CD4-positive, alpha-beta T cell (primary cell): ENCODE measurements at regions not wholly inside any gene's neighbourhood (a gene's known extent, or its start where the extent isn't known, plus 50 kb on each side); places are given as distances from the start of the nearest gene placed in this dataset.

Source experiments
- ATAC-seq: fragments of 200-7000 bp; cut with Tn5 transposase; one replicate; pipeline ENCODE4 v1.10.0; 2022; ENCODE audit warnings: mild to moderate bottlenecking; ENCODE audit not compliant: poor library complexity
- CTCF ChIA-PET: fragments of 350-600 bp; sonication (Branson Sonifier 250); formaldehyde crosslinking; loops from one replicate; lab custom pipeline; 2021; ENCODE audit warnings: antibody characterized with exemption, inconsistent platforms; lab: Charles Lee
- POLR2A ChIA-PET: fragments of 350-600 bp; sonication (Branson Sonifier 250); formaldehyde crosslinking; loops from one replicate; lab custom pipeline; 2021; ENCODE audit warnings: antibody characterized with exemption, inconsistent platforms; lab: Charles Lee
- DNase-seq, 14 experiments: peaks; one replicate each; pipeline ENCODE4 v3.0.0-alpha.2; 2013 to 2020; ENCODE audit warnings: mixed read lengths in 2 of 14
- H3K27ac ChIP-seq, 2 donors: one replicate each; pipeline versions ENCODE4 v1.5.1 to v1.7.0; 2013; ENCODE audit warnings: low read length in 2 of 2, low read depth in 1 of 2, mild to moderate bottlenecking in 1 of 2
- H3K27me3 ChIP-seq, 2 experiments: 1 replicate in 1 of 2; 2 replicates in 1 of 2; pipeline versions ENCODE4 v1.6.1 to v1.7.0; 2013; ENCODE audit warnings: low read length in 2 of 2, control low read depth in 1 of 2, mild to moderate bottlenecking in 1 of 2, moderate library complexity in 1 of 2; ENCODE audit not compliant: insufficient read depth in 2 of 2, control insufficient read depth in 1 of 2
- H3K36me3 ChIP-seq: one replicate; pipeline ENCODE4 v1.6.1; 2013; ENCODE audit warnings: low read length, control low read depth; ENCODE audit not compliant: insufficient read depth
- H3K4me1 ChIP-seq: one replicate; pipeline ENCODE4 v1.6.1; 2013; ENCODE audit warnings: low read length, control low read depth; ENCODE audit not compliant: insufficient read depth
- H3K4me3 ChIP-seq: one replicate; pipeline ENCODE4 v1.5.1; 2013; ENCODE audit warnings: mild to moderate bottlenecking, low read length, moderate library complexity
- H3K9me3 ChIP-seq, 2 experiments: 1 replicate in 1 of 2; 2 replicates in 1 of 2; pipeline versions ENCODE4 v1.6.1 to v1.7.0; 2013; ENCODE audit warnings: low read length in 2 of 2, mild to moderate bottlenecking in 2 of 2, control low read depth in 1 of 2, moderate library complexity in 1 of 2; ENCODE audit not compliant: control insufficient read depth in 1 of 2, insufficient read depth in 1 of 2
- H3K27ac Mint-ChIP-seq: one replicate; pipeline ENCODE4 v1.8.0; 2020; ENCODE audit warnings: mixed read lengths
- H3K27me3 Mint-ChIP-seq: one replicate; pipeline ENCODE4 v1.8.0; 2021; ENCODE audit warnings: mixed read lengths
- H3K36me3 Mint-ChIP-seq: one replicate; pipeline ENCODE4 v1.8.0; 2021; ENCODE audit warnings: low read depth, mixed read lengths
- H3K4me1 Mint-ChIP-seq: one replicate; pipeline ENCODE4 v1.8.0; 2021; ENCODE audit warnings: low read depth, mixed read lengths
- H3K4me3 Mint-ChIP-seq: one replicate; pipeline ENCODE4 v1.8.0; 2020; ENCODE audit warnings: mild to moderate bottlenecking, mixed read lengths
- H3K9me3 Mint-ChIP-seq: one replicate; pipeline ENCODE4 v1.8.0; 2020; ENCODE audit warnings: mixed read lengths
- CTCF ChIP-seq: fragments of 200-600 bp; IDR thresholded peaks from one replicate; pipeline ENCODE4 v1.8.0; 2022; ENCODE audit warnings: antibody characterized with exemption, mild to moderate bottlenecking
- intact Hi-C, 2 experiments: fragments of 100-400 bp; cut with DNase I in 1 of 2; cut with micrococcal nuclease in 1 of 2; formaldehyde crosslinking; loops; one replicate each; pipeline versions ENCODE4 v1.15.1 to v1.9.0; 2023 to 2025; cut with DNase I, micrococcal nuclease

- Histone ChIP-seq H3K27me3 (no peaks in the 10 kb centered on the region), H3K9me3 (no peaks in the 10 kb centered on the region), H3K36me3 (no peaks in the 10 kb centered on the region), H3K4me1 (no peaks in the 10 kb centered on the region), H3K4me3 (no peak overlapping the region), H3K27ac (no peak overlapping the region)
- Mint-ChIP-seq H3K4me3 (no peak overlapping the region), H3K27me3 (no peaks in the 10 kb centered on the region), H3K9me3 (no peaks in the 10 kb centered on the region), H3K36me3 (no peaks in the 10 kb centered on the region), H3K4me1 (no peaks in the 10 kb centered on the region), H3K27ac (no peak overlapping the region)
- no peak for DNase-seq
- no peak for ATAC-seq
- no peak for TF ChIP-seq CTCF
- intact Hi-C loops: no loop called here
- CTCF ChIA-PET: interaction anchor here (0.6 kb wide), 1 partner anchor 159 kb away, joined by 3 read pairs; no protein-coding TSS in a partner anchor
- POLR2A ChIA-PET: no interaction called here
These were observed 394.2 kb downstream of the ZEB2 start for GRCh38 chr2:144125751-144126150.

GRCh38 chr2:144124882-144125281 lies 395.0 kb downstream of the ZEB2 start:
- POLR2A ChIA-PET: no interaction called here

GRCh38 chr2:144120487-144120886 lies 399.4 kb downstream of the ZEB2 start:
- Mint-ChIP-seq H3K27ac (no peak overlapping the region), H3K27me3 (no peaks in the 10 kb centered on the region), H3K4me1 (no peaks in the 10 kb centered on the region), H3K36me3 (no peaks in the 10 kb centered on the region), H3K4me3 (no peak overlapping the region), H3K9me3 (no peaks in the 10 kb centered on the region)
- H3K4me3 ChIP-seq: no peak overlapping the region
- H3K36me3 ChIP-seq: no peaks in the 10 kb centered on the region
- ChIA-PET CTCF (no interaction called here), POLR2A (no interaction called here)
- intact Hi-C loops: no loop called here
- no peaks in the 10 kb centered on the region for H3K4me1 ChIP-seq
- no peak for DNase-seq
- H3K27me3 ChIP-seq: no peaks in the 10 kb centered on the region
- no peaks in the 10 kb centered on the region for H3K9me3 ChIP-seq
- H3K27ac ChIP-seq: no peak overlapping the region
- no peak for ATAC-seq
- TF ChIP-seq CTCF: no peak

More at GRCh38 chr2:144124882-144125281, 395.0 kb downstream of the ZEB2 start:
- TF ChIP-seq CTCF: no peak
- ATAC-seq (no peak), DNase-seq (no peak)
- Mint-ChIP-seq H3K27ac (no peak overlapping the region), H3K9me3 (no peaks in the 10 kb centered on the region), H3K36me3 (no peaks in the 10 kb centered on the region), H3K27me3 (no peaks in the 10 kb centered on the region), H3K4me3 (no peak overlapping the region), H3K4me1 (no peaks in the 10 kb centered on the region)
- Histone ChIP-seq H3K36me3 (no peaks in the 10 kb centered on the region), H3K9me3 (no peaks in the 10 kb centered on the region), H3K27ac (no peak overlapping the region), H3K4me3 (no peak overlapping the region), H3K4me1 (no peaks in the 10 kb centered on the region), H3K27me3 (no peaks in the 10 kb centered on the region)
- CTCF ChIA-PET: no interaction called here
- intact Hi-C loops: no loop called here
